ENCODE measurements at regions not wholly inside any gene's neighbourhood (a gene's known extent, or its start where the extent isn't known, plus 50 kb on each side); places are given as distances from the start of the nearest gene placed in this dataset.

GRCh38 chr1:112285316-112285715, 110.7 kb upstream of the CTTNBP2NL start:
- no peak for TF ChIP-seq SMC3 (conservative IDR thresholded peaks at IDR 0.05; ENCODE audit: poor library complexity)
- no peak for TF ChIP-seq TAF1 (IDR thresholded peaks at IDR 0.05; ENCODE audit: low read depth)
- no peak for TF ChIP-seq POLR2AphosphoS5 (IDR thresholded peaks at IDR 0.05)
- TF ChIP-seq RAD21 (conservative IDR thresholded peaks at IDR 0.05), result no peak
- TF ChIP-seq CTCF (IDR thresholded peaks at IDR 0.05; ENCODE audit: poor library complexity, severe bottlenecking), result no peak
- no peak for TF ChIP-seq EP300 (conservative IDR thresholded peaks at IDR 0.05; ENCODE audit: poor library complexity, severe bottlenecking)
- no peak for TF ChIP-seq EZH2 (IDR thresholded peaks at IDR 0.05; ENCODE audit: borderline replicate concordance, insufficient read depth, low read length, poor library complexity, severe bottlenecking)
- TF ChIP-seq MXI1 (conservative IDR thresholded peaks at IDR 0.05; ENCODE audit: poor library complexity, severe bottlenecking), result no peak
- TF ChIP-seq REST (IDR thresholded peaks at IDR 0.05; ENCODE audit: borderline replicate concordance), result no peak
- Histone ChIP-seq H2AFZ (ENCODE audit: low read depth, low read length) (no peak overlapping the region), H3K4me3 (ENCODE audit: low read length) (no peak overlapping the region), H3K9me2 (ENCODE audit: insufficient read depth, low read length) (no peaks in the 10 kb centered on the region), H3K27ac (ENCODE audit: low read length) (no peak overlapping the region), H3K27me3 (ENCODE audit: insufficient read depth, low read depth, low read length) (no peaks in the 10 kb centered on the region), H3K79me2 (replicated peaks; ENCODE audit: insufficient read depth, low read length) (no peaks in the 10 kb centered on the region), H3K9ac (ENCODE audit: low read length) (no peak overlapping the region), H3F3A (ENCODE audit: insufficient read depth, low read length, poor library complexity, severe bottlenecking) (no peaks in the 10 kb centered on the region), H3K36me3 (ENCODE audit: insufficient read depth, low read length) (no peaks in the 10 kb centered on the region), H3K4me2 (ENCODE audit: low read length) (no peak overlapping the region), H4K20me1 (ENCODE audit: insufficient read depth) (no peaks in the 10 kb centered on the region), H3K9me3 (ENCODE audit: low read length) (no peaks in the 10 kb centered on the region)

GRCh38 chr1:112285746-112286145, 110.3 kb upstream of the CTTNBP2NL start:
- Histone ChIP-seq H3K9me2 (ENCODE audit: insufficient read depth, low read length) (no peaks in the 10 kb centered on the region), H3F3A (ENCODE audit: insufficient read depth, low read length, poor library complexity, severe bottlenecking) (no peaks in the 10 kb centered on the region), H3K4me3 (ENCODE audit: low read length) (no peak overlapping the region), H3K36me3 (ENCODE audit: insufficient read depth, low read length) (no peaks in the 10 kb centered on the region), H3K27ac (ENCODE audit: low read length) (no peak overlapping the region), H4K20me1 (ENCODE audit: insufficient read depth) (no peaks in the 10 kb centered on the region), H3K79me2 (replicated peaks; ENCODE audit: insufficient read depth, low read length) (no peaks in the 10 kb centered on the region), H3K9me3 (ENCODE audit: low read length) (no peaks in the 10 kb centered on the region), H3K27me3 (ENCODE audit: insufficient read depth, low read depth, low read length) (no peaks in the 10 kb centered on the region), H2AFZ (ENCODE audit: low read depth, low read length) (no peak overlapping the region), H3K4me2 (ENCODE audit: low read length) (no peak overlapping the region), H3K9ac (ENCODE audit: low read length) (no peak overlapping the region)
- TF ChIP-seq TAF1 (IDR thresholded peaks at IDR 0.05; ENCODE audit: low read depth), result no peak
- TF ChIP-seq SMC3 (conservative IDR thresholded peaks at IDR 0.05; ENCODE audit: poor library complexity), result no peak
- no peak for TF ChIP-seq REST (IDR thresholded peaks at IDR 0.05; ENCODE audit: borderline replicate concordance)
- TF ChIP-seq CTCF (IDR thresholded peaks at IDR 0.05; ENCODE audit: poor library complexity, severe bottlenecking), result no peak
- no peak for TF ChIP-seq RAD21 (conservative IDR thresholded peaks at IDR 0.05)
- TF ChIP-seq EZH2 (IDR thresholded peaks at IDR 0.05; ENCODE audit: borderline replicate concordance, insufficient read depth, low read length, poor library complexity, severe bottlenecking), result no peak
- no peak for TF ChIP-seq MXI1 (conservative IDR thresholded peaks at IDR 0.05; ENCODE audit: poor library complexity, severe bottlenecking)
- no peak for TF ChIP-seq EP300 (conservative IDR thresholded peaks at IDR 0.05; ENCODE audit: poor library complexity, severe bottlenecking)
- no peak for TF ChIP-seq POLR2AphosphoS5 (IDR thresholded peaks at IDR 0.05)
